HCT116 (cell line): ENCODE measurements at regions not wholly inside any gene's neighbourhood (a gene's known extent, or its start where the extent isn't known, plus 50 kb on each side); places are given as distances from the start of the nearest gene placed in this dataset.

Experiments used
- ATAC-seq: fragments of 200-7000 bp; cut with Tn5 transposase; 2 replicates; pipeline ENCODE4 v1.9.1; 2020; ENCODE audit warnings: mild to moderate bottlenecking, moderate library complexity
- BruUV-seq: library from RNA; stranded (reverse); fragments of 400-500 nt; replicated peaks from 2 replicates; lab custom pipeline; 2021; lab: Mats Ljungman, UMichigan
- CTCF ChIA-PET: fragments of 300-600 bp; sonication (Branson Sonifier 250); formaldehyde crosslinking; loops from one replicate; lab custom pipeline; 2021; ENCODE audit warnings: antibody characterized with exemption; lab: Charles Lee
- POLR2A ChIA-PET: fragments of 300-600, 350-600 bp; sonication (Branson Sonifier 250); formaldehyde crosslinking; loops from one replicate; lab custom pipeline; 2021; ENCODE audit warnings: antibody characterized with exemption; lab: Charles Lee
- RAD21 ChIA-PET, 2 experiments: fragments of 300-600 bp; sonication (Branson Sonifier 250); formaldehyde crosslinking; loops; one replicate each; lab custom pipeline; 2023; ENCODE audit warnings: low total read pairs in 2 of 2; ENCODE audit not compliant: uncharacterized antibody in 2 of 2, unreplicated experiment in 2 of 2, low non-redundant PET in 1 of 2; lab: Charles Lee
- DNase-seq: peaks from one replicate; pipeline ENCODE4 v3.0.0-alpha.2; 2010; ENCODE audit warnings: low read depth, low spot score
- H2AFZ ChIP-seq: fragments of 200-600 bp; shearing (Covaris generic), sonication (generic); 2 replicates; pipeline ENCODE4 v1.6.1; 2017; ENCODE audit warnings: low read depth, mixed run types, mixed read lengths, antibody characterized with exemption, low read length; ENCODE audit not compliant: poor library complexity, severe bottlenecking
- H3K27ac ChIP-seq: 2 replicates; pipeline ENCODE4 v1.5.1; 2012; ENCODE audit warnings: low read depth, low read length
- H3K27me3 ChIP-seq: fragments of 200-600 bp; sonication (generic); 2 replicates; pipeline ENCODE4 v1.6.1; 2016; ENCODE audit warnings: mixed run types, low read length, mixed read lengths; ENCODE audit not compliant: insufficient read depth
- H3K36me3 ChIP-seq, 2 experiments: fragments of 200-500 bp in 1 of 2; fragments of 200-600 bp in 1 of 2; sonication (Bioruptor generic) in 1 of 2; sonication (generic) in 1 of 2; 2 replicates each; pipeline versions ENCODE4 v1.5.1 to v1.6.1; 2014 to 2016; ENCODE audit warnings: low read length in 2 of 2, inconsistent platforms in 1 of 2, mixed read lengths in 1 of 2, mixed run types in 1 of 2; ENCODE audit not compliant: insufficient read depth in 2 of 2, control insufficient read depth in 1 of 2
- H3K4me1 ChIP-seq, 2 experiments: fragments of 200-600 bp in 1 of 2; sonication (generic) in 1 of 2; 2 replicates each; pipeline versions ENCODE4 v1.5.1 to v1.6.1; 2012 to 2017; ENCODE audit warnings: low read length in 2 of 2, inconsistent platforms in 1 of 2, mild to moderate bottlenecking in 1 of 2, mixed read lengths in 1 of 2, mixed run types in 1 of 2, moderate library complexity in 1 of 2; ENCODE audit not compliant: insufficient read depth in 2 of 2, control insufficient read depth in 1 of 2
- H3K4me2 ChIP-seq: fragments of 200-600 bp; sonication (generic); 2 replicates; pipeline ENCODE4 v1.6.1; 2017; ENCODE audit warnings: mixed run types, low read length, mixed read lengths
- H3K4me3 ChIP-seq, 2 experiments: fragments of 200-600 bp in 1 of 2; sonication (generic) in 1 of 2; replicated peaks in 1 of 2; 2 replicates each; pipeline ENCODE4 v1.5.1; 2011 to 2016; ENCODE audit warnings: low read length in 2 of 2, control low read depth in 1 of 2, low read depth in 1 of 2, mild to moderate bottlenecking in 1 of 2, mixed read lengths in 1 of 2, mixed run types in 1 of 2
- H3K79me2 ChIP-seq: fragments of 200-600 bp; sonication (generic); 2 replicates; pipeline ENCODE4 v1.6.1; 2017; ENCODE audit warnings: mild to moderate bottlenecking, mixed run types, low read length, moderate library complexity, mixed read lengths; ENCODE audit not compliant: insufficient read depth
- H3K9ac ChIP-seq: fragments of 200-600 bp; sonication (generic); 2 replicates; pipeline ENCODE4 v1.6.1; 2016; ENCODE audit warnings: low read length, mixed read lengths
- H3K9me2 ChIP-seq: fragments of 200-600 bp; sonication (generic), shearing (Covaris generic); 2 replicates; pipeline ENCODE4 v1.6.1; 2017; ENCODE audit warnings: mixed run types, mild to moderate bottlenecking, moderate library complexity; ENCODE audit not compliant: insufficient read depth
- H3K9me3 ChIP-seq, 2 experiments: fragments of 200-500 bp in 1 of 2; fragments of 200-600 bp in 1 of 2; sonication (Bioruptor generic) in 1 of 2; sonication (generic) in 1 of 2; 2 replicates each; pipeline ENCODE4 v1.6.1; 2014 to 2017; ENCODE audit warnings: low read length in 2 of 2, mixed read lengths in 2 of 2, inconsistent platforms in 1 of 2, low read depth in 1 of 2, mild to moderate bottlenecking in 1 of 2, mixed run types in 1 of 2, moderate library complexity in 1 of 2; ENCODE audit not compliant: control insufficient read depth in 1 of 2, insufficient read depth in 1 of 2
- H4K20me1 ChIP-seq: fragments of 200-600 bp; sonication (generic), shearing (Covaris generic); 2 replicates; pipeline ENCODE4 v1.6.1; 2017; ENCODE audit warnings: mixed run types, mild to moderate bottlenecking, moderate library complexity; ENCODE audit not compliant: insufficient read depth
- EGR1 ChIP-seq: IDR thresholded peaks from 2 replicates; pipeline ENCODE4 v1.6.1; 2012; ENCODE audit warnings: low read depth
- ELF1 ChIP-seq: IDR thresholded peaks from 2 replicates; pipeline ENCODE4 v1.6.1; 2012; ENCODE audit warnings: low read depth, borderline replicate concordance
- FOSL1 ChIP-seq: IDR thresholded peaks from 2 replicates; pipeline ENCODE4 v1.6.1; 2012; ENCODE audit warnings: low read depth
- JUND ChIP-seq: IDR thresholded peaks from 2 replicates; pipeline ENCODE4 v1.6.1; 2012
- MAX ChIP-seq: IDR thresholded peaks from 2 replicates; pipeline ENCODE4 v1.6.1; 2012
- POLR2AphosphoS5 ChIP-seq: IDR thresholded peaks from 2 replicates; pipeline ENCODE4 v1.6.1; 2011; ENCODE audit warnings: mild to moderate bottlenecking, low read depth, low read length, moderate library complexity
- RAD21 ChIP-seq: IDR thresholded peaks from 2 replicates; pipeline ENCODE4 v1.6.1; 2012; ENCODE audit warnings: low read depth, mild to moderate bottlenecking
- REST ChIP-seq: IDR thresholded peaks from 2 replicates; pipeline ENCODE4 v1.6.1; 2012; ENCODE audit warnings: low read depth
- SIN3A ChIP-seq: IDR thresholded peaks from 2 replicates; pipeline ENCODE4 v1.6.1; 2012; ENCODE audit warnings: low read depth
- SP1 ChIP-seq: IDR thresholded peaks from 2 replicates; pipeline ENCODE4 v1.6.1; 2012; ENCODE audit warnings: low read depth
- SRF ChIP-seq: IDR thresholded peaks from 2 replicates; pipeline ENCODE4 v1.6.1; 2012; ENCODE audit warnings: low read depth
- ZNF274 ChIP-seq: fragments of 200-500 bp; sonication (Bioruptor generic); IDR thresholded peaks from 2 replicates; pipeline ENCODE4 v1.6.1; 2014; ENCODE audit warnings: mild to moderate bottlenecking, low read depth, low read length, inconsistent platforms
- intact Hi-C: fragments of 100-400 bp; cut with micrococcal nuclease; formaldehyde crosslinking; loops from 2 replicates; pipeline ENCODE4 v1.10.0; 2022

GRCh38 chr13:51026016-51026415 lies 85.1 kb downstream of the C13orf42 start:
- no peaks in the 10 kb centered on the region for H3K27me3 ChIP-seq
- TF ChIP-seq ZNF274 (no peak), REST (no peak)
- TF ChIP-seq, all 23 proteins: peak for 0
- H4K20me1 ChIP-seq = no peaks in the 10 kb centered on the region
- DNase-seq (no peak), ATAC-seq (no peak)
- H3K9ac ChIP-seq = no peak overlapping the region
- H3K4me1 ChIP-seq = no peaks in the 10 kb centered on the region
- no peaks in the 10 kb centered on the region for H3K36me3 ChIP-seq
- intact Hi-C loops = no loop called here
- H2AFZ ChIP-seq = no peak overlapping the region
- no TSS peak for BruUV-seq
- ChIA-PET CTCF (no interaction called here), POLR2A (no interaction called here), RAD21 (no interaction called here)
- H3K4me3 ChIP-seq = no peak overlapping the region
- 0 out of 4 replicates have a peak, but pooled peaks cover 0 to 3% of the 10 kb centered on the region in 2 experiments for H3K9me3 ChIP-seq
- no peaks in the 10 kb centered on the region for H3K9me2 ChIP-seq
- H3K27ac ChIP-seq = no peak overlapping the region
- no peak overlapping the region for H3K4me2 ChIP-seq
- H3K79me2 ChIP-seq = no peaks in the 10 kb centered on the region

GRCh38 chr13:51025245-51025905 lies 85.7 kb downstream of the C13orf42 start:
- no peak overlapping the region for H3K4me3 ChIP-seq
- ATAC-seq = no peak
- CTCF ChIA-PET = no interaction called here

More at GRCh38 chr13:51025245-51025905, 85.7 kb downstream of the C13orf42 start:
- Histone ChIP-seq H3K9me2 (no peaks in the 10 kb centered on the region), H3K4me2 (no peak overlapping the region), H3K27ac (no peak overlapping the region), H3K27me3 (no peaks in the 10 kb centered on the region), H3K36me3 (no peaks in the 10 kb centered on the region), H3K79me2 (no peaks in the 10 kb centered on the region), H4K20me1 (no peaks in the 10 kb centered on the region), H3K4me1 (no peaks in the 10 kb centered on the region), H2AFZ (no peak overlapping the region), H3K9ac (no peak overlapping the region), H3K9me3 (0 out of 4 replicates have a peak, but pooled peaks cover 0 to 3% of the 10 kb centered on the region in 2 experiments)
- RAD21 ChIA-PET = no interaction called here
- no TSS peak for BruUV-seq
- no peak for DNase-seq
- TF ChIP-seq SP1 (no peak), FOSL1 (no peak), MAX (no peak), ZNF274 (no peak), SRF (no peak), POLR2AphosphoS5 (no peak), RAD21 (no peak), REST (no peak), ELF1 (no peak), SIN3A (no peak), EGR1 (no peak), JUND (no peak)
- POLR2A ChIA-PET = no interaction called here
- intact Hi-C loops = no loop called here
